Frontal cortex (tissue), 3 donors: ENCODE measurements at regions not wholly inside any gene's neighbourhood (a gene's known extent, or its start where the extent isn't known, plus 50 kb on each side); places are given as distances from the start of the nearest gene placed in this dataset.

Experiments
- DNase-seq, 2 donors: peaks; one replicate each; pipeline ENCODE4 v3.0.0; 2012; ENCODE audit warnings: low spot score in 2 of 2
- FAIRE-seq: peaks from 2 replicates; lab custom pipeline; 2012; peaks lifted over from hg19 to GRCh38; lab: Jason Lieb, UNC
- donor health status: control.
- donor health status: control.
- donor health status: control.

GRCh38 chr14:56885825-56886224 is 75.5 kb upstream of the OTX2 start:
- FAIRE-seq (no peak), DNase-seq (no peak)

GRCh38 chr14:56884617-56885016 is 74.3 kb upstream of the OTX2 start:
- DNase-seq = no peak
- no peak for FAIRE-seq

- DNase-seq = no peak
- FAIRE-seq = no peak
Observed at GRCh38 chr14:56881181-56881580, 70.9 kb upstream of the OTX2 start.

- no peak for FAIRE-seq
- no peak for DNase-seq
Observed at GRCh38 chr14:56878766-56879165, 68.5 kb upstream of the OTX2 start.

GRCh38 chr14:56875104-56875675 is 64.9 kb upstream of the OTX2 start:
- FAIRE-seq = no peak

GRCh38 chr14:56874375-56874774 is 64.1 kb upstream of the OTX2 start:
- DNase-seq (no peak), FAIRE-seq (no peak)

More at GRCh38 chr14:56875104-56875675, 64.9 kb upstream of the OTX2 start:
- no peak for DNase-seq

GRCh38 chr14:56870336-56870735 is 60.1 kb upstream of the OTX2 start:
- DNase-seq = no peak
- no peak for FAIRE-seq

- FAIRE-seq (no peak), DNase-seq (no peak)
Observed at GRCh38 chr14:56868660-56869059, 58.4 kb upstream of the OTX2 start.

- DNase-seq = no peak
- FAIRE-seq = no peak
Observed at GRCh38 chr14:56862836-56863235, 52.6 kb upstream of the OTX2 start.

- FAIRE-seq = no peak
- DNase-seq = no peak
Observed at GRCh38 chr14:56860441-56860840, 50.2 kb upstream of the OTX2 start.
